ENCODE measurements at regions not wholly inside any gene's neighbourhood (a gene's known extent, or its start where the extent isn't known, plus 50 kb on each side); places are given as distances from the start of the nearest gene placed in this dataset.
"Not testable (repeated sequence)": the region's sequence is repeated elsewhere in the genome, so short reads cannot be mapped to it uniquely, and the experiment has no call there.

DNA sequence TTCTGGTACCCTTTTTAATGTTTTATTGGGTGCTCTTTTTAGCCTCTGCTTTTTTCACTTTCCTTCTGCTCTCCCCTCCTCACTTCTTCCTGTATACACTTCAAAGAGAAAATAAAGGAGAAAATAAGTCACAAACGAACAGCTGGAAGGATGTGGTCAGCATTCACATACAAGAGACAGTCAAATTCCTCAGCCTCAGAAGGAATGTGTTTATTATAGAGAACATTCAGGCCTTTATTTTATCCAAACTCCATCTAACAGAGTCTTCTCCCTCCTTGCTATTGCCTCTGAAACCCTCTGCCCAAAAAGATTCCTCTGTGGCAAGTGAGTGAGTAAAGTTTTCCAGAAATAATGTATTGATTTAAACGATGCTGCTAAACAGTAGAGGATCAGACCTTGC lies 490.4 kb downstream of the FRK start:
- H3K36me3 ChIP-seq (ENCODE audit: control insufficient read depth, insufficient read depth, low read length): no peaks in the 10 kb centered on the region
- no peak overlapping the region for H3K27ac ChIP-seq (ENCODE audit: insufficient read depth, low read length, poor library complexity, severe bottlenecking)
- no peak for DNase-seq
- H3K27me3 ChIP-seq (replicated peaks; ENCODE audit: control insufficient read depth, insufficient read depth, low read length, poor library complexity, severe bottlenecking): no peaks in the 10 kb centered on the region
- H3K4me3 ChIP-seq (ENCODE audit: insufficient read depth, low read depth, low read length, poor library complexity, severe bottlenecking): no peak overlapping the region
- no peaks in the 10 kb centered on the region for H3K4me1 ChIP-seq (ENCODE audit: control insufficient read depth, insufficient read depth, low read length, poor library complexity, severe bottlenecking)
- H3K9me3 ChIP-seq (ENCODE audit: control insufficient read depth, low read length): no peaks in the 10 kb centered on the region

- H3K36me3 ChIP-seq (ENCODE audit: control insufficient read depth, insufficient read depth, low read length): no peaks in the 10 kb centered on the region
- H3K4me1 ChIP-seq (ENCODE audit: control insufficient read depth, insufficient read depth, low read length, poor library complexity, severe bottlenecking): no peaks in the 10 kb centered on the region
- DNase-seq: no peak
- H3K4me3 ChIP-seq (ENCODE audit: insufficient read depth, low read depth, low read length, poor library complexity, severe bottlenecking): no peak overlapping the region
- H3K27me3 ChIP-seq (replicated peaks; ENCODE audit: control insufficient read depth, insufficient read depth, low read length, poor library complexity, severe bottlenecking): no peaks in the 10 kb centered on the region
- H3K27ac ChIP-seq (ENCODE audit: insufficient read depth, low read length, poor library complexity, severe bottlenecking): no peak overlapping the region
- H3K9me3 ChIP-seq (ENCODE audit: control insufficient read depth, low read length): no peaks in the 10 kb centered on the region
Measured at GRCh38 chr6:115554060-115554459, 506.6 kb downstream of the FRK start.

GRCh38 chr6:115551527-115551926 lies 509.2 kb downstream of the FRK start:
- Histone ChIP-seq H3K4me1 (ENCODE audit: control insufficient read depth, insufficient read depth, low read length, poor library complexity, severe bottlenecking) (no peaks in the 10 kb centered on the region), H3K4me3 (ENCODE audit: insufficient read depth, low read depth, low read length, poor library complexity, severe bottlenecking) (no peak overlapping the region), H3K27ac (ENCODE audit: insufficient read depth, low read length, poor library complexity, severe bottlenecking) (no peak overlapping the region), H3K27me3 (replicated peaks; ENCODE audit: control insufficient read depth, insufficient read depth, low read length, poor library complexity, severe bottlenecking) (no peaks in the 10 kb centered on the region), H3K36me3 (ENCODE audit: control insufficient read depth, insufficient read depth, low read length) (no peaks in the 10 kb centered on the region), H3K9me3 (ENCODE audit: control insufficient read depth, low read length) (no peaks in the 10 kb centered on the region)
- DNase-seq: no peak

GRCh38 chr6:115545672-115545986 lies 515.1 kb downstream of the FRK start:
- DNase-seq: no peak
- H3K4me3 ChIP-seq (ENCODE audit: insufficient read depth, low read depth, low read length, poor library complexity, severe bottlenecking): no peak overlapping the region
- H3K27me3 ChIP-seq (replicated peaks; ENCODE audit: control insufficient read depth, insufficient read depth, low read length, poor library complexity, severe bottlenecking): no peaks in the 10 kb centered on the region
- H3K4me1 ChIP-seq (ENCODE audit: control insufficient read depth, insufficient read depth, low read length, poor library complexity, severe bottlenecking): no peaks in the 10 kb centered on the region
- no peaks in the 10 kb centered on the region for H3K9me3 ChIP-seq (ENCODE audit: control insufficient read depth, low read length)
- no peak overlapping the region for H3K27ac ChIP-seq (ENCODE audit: insufficient read depth, low read length, poor library complexity, severe bottlenecking)
- no peaks in the 10 kb centered on the region for H3K36me3 ChIP-seq (ENCODE audit: control insufficient read depth, insufficient read depth, low read length)

DNA sequence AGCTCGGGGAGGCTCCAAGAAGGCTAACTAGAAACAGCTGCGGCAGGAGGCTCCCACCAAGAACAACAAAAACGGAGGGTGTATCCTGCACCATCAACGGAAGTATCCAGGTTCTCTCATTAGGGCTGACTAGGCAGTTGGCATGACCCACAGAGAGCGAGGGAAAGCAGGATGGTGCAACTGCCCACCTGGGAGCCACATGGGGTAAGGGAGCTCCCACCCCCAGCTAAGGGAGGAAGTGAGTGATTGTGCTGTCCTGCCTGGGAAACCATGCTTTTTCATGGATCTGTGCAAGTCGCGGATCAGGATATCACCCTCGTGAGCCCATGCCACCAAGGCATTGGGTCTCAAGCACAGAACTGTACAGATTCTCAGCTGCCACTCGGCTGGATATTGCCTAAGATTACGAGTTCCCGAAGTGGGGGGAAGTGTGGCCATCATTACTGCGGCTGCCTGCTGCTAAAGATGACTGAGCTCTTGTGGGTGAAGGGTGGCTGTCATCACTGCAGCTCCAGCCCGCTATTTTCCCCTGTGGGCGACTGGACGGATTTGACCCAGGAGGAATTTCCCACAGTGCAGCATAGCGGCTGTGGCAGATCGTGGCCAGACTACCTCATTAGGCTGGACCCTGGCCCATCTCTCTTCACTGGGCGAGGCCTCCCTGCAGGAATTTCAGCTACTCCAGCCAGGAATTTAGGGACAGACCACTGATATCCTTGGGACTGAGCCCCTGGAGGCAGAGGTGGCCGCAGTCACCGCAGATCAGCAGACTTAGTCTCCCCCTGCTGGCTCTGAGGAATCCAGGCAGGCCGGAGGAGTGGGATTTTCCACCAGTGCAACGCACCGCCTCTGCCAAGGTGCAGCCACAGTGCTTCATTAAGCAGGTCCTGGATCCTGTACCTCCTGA lies 515.7 kb downstream of the FRK start:
- H3K27me3 ChIP-seq (replicated peaks; ENCODE audit: control insufficient read depth, insufficient read depth, low read length, poor library complexity, severe bottlenecking): no peaks in the 10 kb centered on the region
- no peaks in the 10 kb centered on the region for H3K4me1 ChIP-seq (ENCODE audit: control insufficient read depth, insufficient read depth, low read length, poor library complexity, severe bottlenecking)
- no peaks in the 10 kb centered on the region for H3K9me3 ChIP-seq (ENCODE audit: control insufficient read depth, low read length)
- no peaks in the 10 kb centered on the region for H3K36me3 ChIP-seq (ENCODE audit: control insufficient read depth, insufficient read depth, low read length)
- H3K4me3 ChIP-seq (ENCODE audit: insufficient read depth, low read depth, low read length, poor library complexity, severe bottlenecking): no peak overlapping the region
- H3K27ac ChIP-seq (ENCODE audit: insufficient read depth, low read length, poor library complexity, severe bottlenecking): no peak overlapping the region
- no peak for DNase-seq

- H3K4me3 ChIP-seq (ENCODE audit: insufficient read depth, low read depth, low read length, poor library complexity, severe bottlenecking): no peak overlapping the region
- no peak overlapping the region for H3K27ac ChIP-seq (ENCODE audit: insufficient read depth, low read length, poor library complexity, severe bottlenecking)
- no peaks in the 10 kb centered on the region for H3K4me1 ChIP-seq (ENCODE audit: control insufficient read depth, insufficient read depth, low read length, poor library complexity, severe bottlenecking)
- DNase-seq: no peak
- H3K36me3 ChIP-seq (ENCODE audit: control insufficient read depth, insufficient read depth, low read length): no peaks in the 10 kb centered on the region
- no peaks in the 10 kb centered on the region for H3K9me3 ChIP-seq (ENCODE audit: control insufficient read depth, low read length)
- H3K27me3 ChIP-seq (replicated peaks; ENCODE audit: control insufficient read depth, insufficient read depth, low read length, poor library complexity, severe bottlenecking): no peaks in the 10 kb centered on the region
Measured at GRCh38 chr6:115540077-115540869, 520.4 kb downstream of the FRK start.

DNA sequence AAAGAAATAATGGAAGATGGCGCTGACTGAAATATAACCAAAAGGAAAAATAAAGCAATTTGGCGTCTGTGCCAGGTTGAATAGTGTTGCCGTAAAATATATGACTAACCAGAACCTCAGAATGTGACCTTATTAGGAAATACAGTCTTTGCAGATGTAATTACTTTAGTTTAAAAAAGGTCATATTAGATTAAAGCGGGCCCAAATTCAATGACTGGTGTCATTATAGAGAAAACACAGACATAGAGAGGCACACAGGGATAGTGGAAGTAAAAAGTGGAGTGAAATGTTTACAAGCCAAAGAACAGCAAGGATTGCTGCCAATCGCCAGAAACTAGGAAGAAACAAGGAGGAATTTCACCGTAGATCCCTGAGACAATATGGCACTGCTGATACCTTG lies 521.2 kb downstream of the FRK start:
- Histone ChIP-seq H3K9me3 (ENCODE audit: control insufficient read depth, low read length) (no peaks in the 10 kb centered on the region), H3K27ac (ENCODE audit: insufficient read depth, low read length, poor library complexity, severe bottlenecking) (no peak overlapping the region), H3K36me3 (ENCODE audit: control insufficient read depth, insufficient read depth, low read length) (no peaks in the 10 kb centered on the region), H3K4me3 (ENCODE audit: insufficient read depth, low read depth, low read length, poor library complexity, severe bottlenecking) (no peak overlapping the region), H3K4me1 (ENCODE audit: control insufficient read depth, insufficient read depth, low read length, poor library complexity, severe bottlenecking) (no peaks in the 10 kb centered on the region), H3K27me3 (replicated peaks; ENCODE audit: control insufficient read depth, insufficient read depth, low read length, poor library complexity, severe bottlenecking) (no peaks in the 10 kb centered on the region)
- no peak for DNase-seq

GRCh38 chr6:115524821-115525220 lies 535.9 kb downstream of the FRK start:
- Histone ChIP-seq H3K36me3 (ENCODE audit: control insufficient read depth, insufficient read depth, low read length) (no peaks in the 10 kb centered on the region), H3K27me3 (replicated peaks; ENCODE audit: control insufficient read depth, insufficient read depth, low read length, poor library complexity, severe bottlenecking) (no peaks in the 10 kb centered on the region), H3K4me3 (ENCODE audit: insufficient read depth, low read depth, low read length, poor library complexity, severe bottlenecking) (no peak overlapping the region)

DNA sequence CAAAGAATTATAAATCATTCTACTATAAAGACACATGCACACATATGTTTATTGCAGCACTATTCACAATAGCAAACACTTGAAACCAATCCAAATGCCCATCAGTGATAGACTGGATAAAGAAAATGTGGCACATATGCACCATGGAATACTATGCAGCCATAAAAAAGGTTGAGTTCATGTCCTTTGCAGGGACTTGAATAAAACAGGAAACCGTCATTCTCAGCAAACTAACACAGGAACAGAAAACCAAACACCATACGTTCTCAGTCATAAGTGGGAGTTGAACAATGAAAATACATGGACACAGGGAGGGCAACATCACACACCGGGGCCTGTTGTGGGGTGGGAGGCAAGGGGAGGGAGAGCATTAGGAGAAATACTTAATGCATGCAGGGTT lies 538.9 kb downstream of the FRK start:
- H3K27ac ChIP-seq (ENCODE audit: insufficient read depth, low read length, poor library complexity, severe bottlenecking): not testable (repeated sequence)

More at GRCh38 chr6:115524821-115525220, 535.9 kb downstream of the FRK start:
- Histone ChIP-seq H3K9me3 (ENCODE audit: control insufficient read depth, low read length) (no peaks in the 10 kb centered on the region), H3K4me1 (ENCODE audit: control insufficient read depth, insufficient read depth, low read length, poor library complexity, severe bottlenecking) (no peaks in the 10 kb centered on the region), H3K27ac (ENCODE audit: insufficient read depth, low read length, poor library complexity, severe bottlenecking) (no peak overlapping the region)
- DNase-seq: no peak

DNA sequence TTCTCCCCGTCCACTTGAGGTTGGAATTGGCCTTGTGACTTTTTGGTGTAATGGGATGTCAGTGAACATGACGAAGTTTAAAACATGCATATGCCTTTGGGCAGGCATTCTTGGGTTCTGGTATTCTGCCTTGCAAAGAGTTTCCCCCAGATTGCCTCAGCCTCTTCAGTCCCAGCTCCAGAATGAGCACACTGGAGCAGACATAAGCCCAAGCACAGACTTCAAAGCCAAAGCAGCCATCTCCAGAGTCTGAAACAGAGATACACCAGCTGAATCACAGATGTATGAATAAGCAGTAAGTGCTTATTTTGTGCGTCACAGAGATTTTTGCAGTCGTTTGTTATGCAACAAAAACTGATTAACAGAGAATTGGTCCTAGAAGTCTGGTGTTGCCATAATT lies 546.0 kb downstream of the FRK start:
- H3K27me3 ChIP-seq (replicated peaks; ENCODE audit: control insufficient read depth, insufficient read depth, low read length, poor library complexity, severe bottlenecking): no peaks in the 10 kb centered on the region
- H3K4me1 ChIP-seq (ENCODE audit: control insufficient read depth, insufficient read depth, low read length, poor library complexity, severe bottlenecking): no peaks in the 10 kb centered on the region
- no peaks in the 10 kb centered on the region for H3K9me3 ChIP-seq (ENCODE audit: control insufficient read depth, low read length)
- H3K36me3 ChIP-seq (ENCODE audit: control insufficient read depth, insufficient read depth, low read length): no peaks in the 10 kb centered on the region
- no peak overlapping the region for H3K27ac ChIP-seq (ENCODE audit: insufficient read depth, low read length, poor library complexity, severe bottlenecking)
- H3K4me3 ChIP-seq (ENCODE audit: insufficient read depth, low read depth, low read length, poor library complexity, severe bottlenecking): no peak overlapping the region
- no peak for DNase-seq

More for the DNA sequence above, 538.9 kb downstream of the FRK start:
- not testable (repeated sequence) for H3K4me1 ChIP-seq (ENCODE audit: control insufficient read depth, insufficient read depth, low read length, poor library complexity, severe bottlenecking); H3K4me3 ChIP-seq (ENCODE audit: insufficient read depth, low read depth, low read length, poor library complexity, severe bottlenecking); H3K27me3 ChIP-seq (replicated peaks; ENCODE audit: control insufficient read depth, insufficient read depth, low read length, poor library complexity, severe bottlenecking); H3K36me3 ChIP-seq (ENCODE audit: control insufficient read depth, insufficient read depth, low read length); H3K9me3 ChIP-seq (ENCODE audit: control insufficient read depth, low read length); DNase-seq
